Tibial artery (tissue), 4 donors: ENCODE measurements at regions not wholly inside any gene's neighbourhood (a gene's known extent, or its start where the extent isn't known, plus 50 kb on each side); places are given as distances from the start of the nearest gene placed in this dataset.

Source experiments
- DNase-seq, 2 donors: peaks; one replicate each; pipeline ENCODE4 v3.0.0-alpha.2; 2019
- H3K27ac ChIP-seq, 2 donors: fragments of 200-600 bp; sonication (generic) in 1 of 2; 1 replicate in 1 of 2; 2 replicates in 1 of 2; pipeline ENCODE4 v1.5.1; 2018 to 2019; ENCODE audit warnings: mild to moderate bottlenecking in 1 of 2
- H3K27me3 ChIP-seq, 2 donors: fragments of 200-600 bp; sonication (generic) in 1 of 2; one replicate each; pipeline versions ENCODE4 v1.5.1 to v1.6.0; 2016 to 2019
- H3K36me3 ChIP-seq, 3 donors: fragments of 200-600 bp; sonication (generic) in 2 of 3; one replicate each; pipeline ENCODE4 v1.5.1; 2016 to 2019; ENCODE audit warnings: mild to moderate bottlenecking in 2 of 3
- H3K4me1 ChIP-seq, 4 donors: fragments of 200-600 bp; sonication (generic) in 2 of 4; 1 replicate in 3 of 4; 2 replicates in 1 of 4; pipeline ENCODE4 v1.5.1; 2016 to 2019
- H3K4me3 ChIP-seq, 2 donors: fragments of 200-600 bp; sonication (generic) in 1 of 2; 1 replicate in 1 of 2; 2 replicates in 1 of 2; pipeline ENCODE4 v1.5.1; 2018 to 2019; ENCODE audit warnings: mild to moderate bottlenecking in 2 of 2
- H3K9me3 ChIP-seq, 3 donors: fragments of 200-600 bp; sonication (generic) in 1 of 3; one replicate each; pipeline ENCODE4 v1.5.1; 2016 to 2019
- CTCF ChIP-seq, 2 experiments: fragments of 200-600 bp in 1 of 2; fragments of 450-650 bp in 1 of 2; IDR thresholded peaks; one replicate each; pipeline ENCODE4 v1.5.1; 2017 to 2019; ENCODE audit warnings: antibody characterized with exemption in 2 of 2, mild to moderate bottlenecking in 1 of 2, moderate library complexity in 1 of 2
- intact Hi-C: fragments of 100-400 bp; cut with DNase I; formaldehyde crosslinking; loops from one replicate; pipeline ENCODE4 v1.15.0; 2023; ENCODE audit warnings: low total_unique reads

- TF ChIP-seq CTCF (IDR thresholded peaks at IDR 0.05), result no peak
- H3K36me3 ChIP-seq, result no peaks in the 10 kb centered on the region
- H3K4me1 ChIP-seq, result no peaks in the 10 kb centered on the region
- no peaks in the 10 kb centered on the region for H3K27me3 ChIP-seq
- H3K9me3 ChIP-seq, result no peaks in the 10 kb centered on the region
- no peak overlapping the region for H3K27ac ChIP-seq
- H3K4me3 ChIP-seq, result no peak overlapping the region
- DNase-seq, result no peak
- intact Hi-C loops, result no loop called here
Measured at GRCh38 chr19:28823338-28823961, 389.5 kb downstream of the UQCRFS1 start.

GRCh38 chr19:28820289-28820688, 392.7 kb downstream of the UQCRFS1 start:
- TF ChIP-seq CTCF (IDR thresholded peaks at IDR 0.05), result no peak
- DNase-seq, result no peak

GRCh38 chr19:28815257-28815656, 397.7 kb downstream of the UQCRFS1 start:
- Histone ChIP-seq H3K36me3 (no peaks in the 10 kb centered on the region), H3K27ac (no peak overlapping the region), H3K4me3 (no peak overlapping the region), H3K9me3 (no peaks in the 10 kb centered on the region), H3K4me1 (no peaks in the 10 kb centered on the region), H3K27me3 (no peaks in the 10 kb centered on the region)
- no peak for DNase-seq
- no peak for TF ChIP-seq CTCF (IDR thresholded peaks at IDR 0.05)
- intact Hi-C loops, result no loop called here

More at GRCh38 chr19:28820289-28820688, 392.7 kb downstream of the UQCRFS1 start:
- Histone ChIP-seq H3K27me3 (no peaks in the 10 kb centered on the region), H3K36me3 (no peaks in the 10 kb centered on the region), H3K4me3 (no peak overlapping the region), H3K27ac (no peak overlapping the region), H3K9me3 (no peaks in the 10 kb centered on the region), H3K4me1 (no peaks in the 10 kb centered on the region)
- intact Hi-C loops, result no loop called here

DNA sequence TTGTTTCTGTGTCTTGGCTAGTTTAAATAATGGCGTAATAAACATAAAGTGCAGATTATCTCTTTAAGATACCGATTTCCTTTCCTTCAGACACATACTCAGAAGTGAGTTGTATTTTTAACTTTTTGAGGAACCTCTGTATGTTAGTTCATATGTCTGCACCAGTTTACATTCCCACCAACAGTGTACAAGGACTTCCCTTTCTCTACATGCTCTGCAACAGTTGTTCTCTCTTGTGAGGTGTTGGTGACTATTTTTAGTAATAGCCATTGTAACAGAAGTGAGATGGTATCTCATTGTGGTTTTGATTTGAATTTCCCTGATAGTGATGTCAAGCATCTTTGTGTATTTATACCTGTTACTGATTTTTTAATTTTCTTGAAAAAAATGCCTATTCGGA, 418.6 kb downstream of the UQCRFS1 start:
- Histone ChIP-seq H3K4me1 (peaks cover 0 to 6% (median 0%) of the 10 kb centered on the region in 4 donors), H3K27me3 (peaks cover 0 to 17% of the 10 kb centered on the region in 2 donors), H3K9me3 (peaks cover 0 to 9% (median 0%) of the 10 kb centered on the region in 3 donors), H3K36me3 (no peaks in the 10 kb centered on the region), H3K4me3 (no peak overlapping the region), H3K27ac (no peak overlapping the region)
- DNase-seq, result no peak
- no peak for TF ChIP-seq CTCF (IDR thresholded peaks at IDR 0.05)
- intact Hi-C loops, result no loop called here

- H3K27me3 ChIP-seq, result peaks cover 0 to 17% of the 10 kb centered on the region in 2 donors
- TF ChIP-seq CTCF (IDR thresholded peaks at IDR 0.05), result no peak
Measured at GRCh38 chr19:28793391-28794168, 419.4 kb downstream of the UQCRFS1 start.

More at GRCh38 chr19:28793391-28794168, 419.4 kb downstream of the UQCRFS1 start:
- DNase-seq, result no peak
- Histone ChIP-seq H3K9me3 (peaks cover 0 to 9% (median 0%) of the 10 kb centered on the region in 3 donors), H3K27ac (no peak overlapping the region), H3K4me1 (peaks cover 0 to 6% (median 0%) of the 10 kb centered on the region in 4 donors), H3K36me3 (no peaks in the 10 kb centered on the region), H3K4me3 (no peak overlapping the region)
- intact Hi-C loops, result no loop called here
